ENCODE measurements at regions not wholly inside any gene's neighbourhood (a gene's known extent, or its start where the extent isn't known, plus 50 kb on each side); places are given as distances from the start of the nearest gene placed in this dataset.

DNA sequence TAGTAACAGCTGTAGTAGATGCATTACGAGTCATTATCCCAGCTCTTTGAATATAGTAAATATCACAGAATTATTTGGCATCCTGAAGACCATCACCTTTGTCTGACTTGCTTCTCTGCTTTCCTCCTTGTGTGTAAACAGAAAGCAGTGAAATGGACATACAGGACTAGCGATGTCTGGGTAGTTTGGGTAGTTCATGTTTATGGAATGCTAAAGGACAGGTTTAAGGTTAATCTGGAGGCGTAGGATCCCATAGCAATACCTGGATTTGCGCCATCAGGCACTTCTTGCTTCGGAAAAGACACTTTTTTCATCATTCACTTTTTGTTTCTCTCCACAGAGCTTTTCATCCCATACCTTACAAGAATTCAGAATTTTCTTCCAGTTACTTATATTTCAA is 232.2 kb downstream of the GPAT3 start:
- Histone ChIP-seq H3F3A (ENCODE audit: insufficient read depth) (no peaks in the 10 kb centered on the region), H3K79me2 (ENCODE audit: insufficient read depth) (no peaks in the 10 kb centered on the region), H4K20me1 (ENCODE audit: insufficient read depth) (no peaks in the 10 kb centered on the region), H3K9me2 (ENCODE audit: insufficient read depth) (no peaks in the 10 kb centered on the region), H3K27ac (no peak overlapping the region), H3K36me3 (ENCODE audit: low read depth) (no peaks in the 10 kb centered on the region), H3K27me3 (replicated peaks; ENCODE audit: insufficient read depth) (no peaks in the 10 kb centered on the region), H3K4me3 (no peak overlapping the region), H3K9me3 (ENCODE audit: low read depth) (no peaks in the 10 kb centered on the region), H3K9ac (no peak overlapping the region), H3K4me1 (ENCODE audit: insufficient read depth) (no peaks in the 10 kb centered on the region), H3K4me2 (ENCODE audit: unreplicated experiment) (no peak overlapping the region), H2AFZ (no peak overlapping the region)
- DNase-seq = no peak
- TF ChIP-seq EZH2 (IDR thresholded peaks at IDR 0.05; ENCODE audit: insufficient read depth, poor library complexity, severe bottlenecking) (no peak), EZH2phosphoT487 (IDR thresholded peaks at IDR 0.05; ENCODE audit: insufficient read depth, low read depth) (no peak)
- in situ Hi-C loops (cut with MboI) = loop anchor here (10.0 to 25.0 kb wide), 2 partner anchors 487 to 744 kb away; no protein-coding TSS in a partner anchor
- 90 to 94% methylated on average over 5 of the region's 5 CpGs for WGBS, 2 experiments (ENCODE audit: low coverage in 1 of 2, low lambda C conversion rate in 2 of 2, missing lambda C conversion rate in 2 of 2)

DNA sequence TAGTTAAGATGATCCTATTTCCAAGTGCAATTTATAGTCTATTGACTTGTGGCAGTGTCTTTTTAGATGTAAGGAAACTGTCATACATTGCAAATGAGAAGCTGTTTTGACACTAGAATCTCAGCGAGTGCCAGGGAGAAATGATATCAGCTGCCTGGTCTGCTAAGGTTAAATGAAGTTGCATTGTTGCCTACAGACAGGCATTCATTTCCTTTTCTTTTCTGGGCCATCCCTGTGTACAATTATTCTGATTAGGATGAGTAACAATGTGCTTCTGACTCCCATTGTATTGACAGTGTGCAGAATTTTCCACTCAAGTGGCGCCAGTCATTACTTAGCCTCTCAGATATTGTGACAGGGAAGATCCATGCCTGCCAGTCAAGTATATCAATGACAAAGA is 231.2 kb downstream of the GPAT3 start:
- H3K9me3 ChIP-seq (ENCODE audit: low read depth) = no peaks in the 10 kb centered on the region
- H3F3A ChIP-seq (ENCODE audit: insufficient read depth) = no peaks in the 10 kb centered on the region
- no peaks in the 10 kb centered on the region for H3K79me2 ChIP-seq (ENCODE audit: insufficient read depth)
- H3K4me2 ChIP-seq (ENCODE audit: unreplicated experiment) = no peak overlapping the region
- H3K9ac ChIP-seq = no peak overlapping the region
- no peak overlapping the region for H3K4me3 ChIP-seq
- no peaks in the 10 kb centered on the region for H3K9me2 ChIP-seq (ENCODE audit: insufficient read depth)
- no peaks in the 10 kb centered on the region for H3K27me3 ChIP-seq (replicated peaks; ENCODE audit: insufficient read depth)
- TF ChIP-seq EZH2phosphoT487 (IDR thresholded peaks at IDR 0.05; ENCODE audit: insufficient read depth, low read depth) (no peak), EZH2 (IDR thresholded peaks at IDR 0.05; ENCODE audit: insufficient read depth, poor library complexity, severe bottlenecking) (no peak)
- no peaks in the 10 kb centered on the region for H3K36me3 ChIP-seq (ENCODE audit: low read depth)
- DNase-seq = no peak
- H3K27ac ChIP-seq = no peak overlapping the region
- H3K4me1 ChIP-seq (ENCODE audit: insufficient read depth) = no peaks in the 10 kb centered on the region
- 96 to 98% methylated on average over 2 of the region's 2 CpGs for WGBS, 2 experiments (ENCODE audit: low coverage in 1 of 2, low lambda C conversion rate in 2 of 2, missing lambda C conversion rate in 2 of 2)
- no peak overlapping the region for H2AFZ ChIP-seq
- in situ Hi-C loops (cut with MboI) = loop anchor here (10.0 to 25.0 kb wide), 2 partner anchors 488 to 745 kb away; no protein-coding TSS in a partner anchor
- H4K20me1 ChIP-seq (ENCODE audit: insufficient read depth) = no peaks in the 10 kb centered on the region

DNA sequence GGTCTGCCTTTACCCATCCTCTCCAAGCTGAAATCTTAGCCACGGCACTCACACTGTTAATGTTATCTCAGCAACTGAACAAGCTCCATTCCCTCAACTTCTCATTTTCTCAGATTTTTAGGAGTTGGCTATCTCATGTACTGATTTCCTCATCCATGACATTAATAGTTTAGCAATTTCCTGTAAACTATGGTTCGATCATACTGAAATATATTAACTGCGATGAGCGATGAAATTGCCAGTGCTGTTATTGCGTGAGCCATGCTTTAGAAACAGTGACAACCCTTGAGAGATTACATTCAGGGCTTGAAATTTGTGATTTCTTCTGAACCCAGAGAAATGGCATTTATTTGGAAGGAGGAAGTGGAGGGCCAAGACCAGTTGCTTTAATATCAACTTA is 223.7 kb downstream of the GPAT3 start:
- Histone ChIP-seq H3K9ac (no peak overlapping the region), H3K9me2 (ENCODE audit: insufficient read depth) (no peaks in the 10 kb centered on the region), H3K79me2 (ENCODE audit: insufficient read depth) (no peaks in the 10 kb centered on the region), H3K4me2 (ENCODE audit: unreplicated experiment) (no peak overlapping the region), H3K9me3 (ENCODE audit: low read depth) (no peaks in the 10 kb centered on the region), H3K27ac (no peak overlapping the region), H3K4me1 (ENCODE audit: insufficient read depth) (no peaks in the 10 kb centered on the region), H3F3A (ENCODE audit: insufficient read depth) (0 out of 2 replicates have a peak, but pooled peaks cover 5% of the 10 kb centered on the region), H2AFZ (no peak overlapping the region), H3K27me3 (replicated peaks; ENCODE audit: insufficient read depth) (no peaks in the 10 kb centered on the region), H3K4me3 (no peak overlapping the region), H3K36me3 (ENCODE audit: low read depth) (no peaks in the 10 kb centered on the region), H4K20me1 (ENCODE audit: insufficient read depth) (no peaks in the 10 kb centered on the region)
- DNase-seq = no peak
- WGBS, 2 experiments (ENCODE audit: low coverage in 1 of 2, low lambda C conversion rate in 2 of 2, missing lambda C conversion rate in 2 of 2) = 93 to 94% methylated on average over 5 of the region's 5 CpGs
- in situ Hi-C loops (cut with MboI) = loop anchor here (10.0 to 25.0 kb wide), 2 partner anchors 495 to 753 kb away; no protein-coding TSS in a partner anchor
- no peak for TF ChIP-seq EZH2phosphoT487 (IDR thresholded peaks at IDR 0.05; ENCODE audit: insufficient read depth, low read depth)
- TF ChIP-seq EZH2 (IDR thresholded peaks at IDR 0.05; ENCODE audit: insufficient read depth, poor library complexity, severe bottlenecking) = no peak

DNA sequence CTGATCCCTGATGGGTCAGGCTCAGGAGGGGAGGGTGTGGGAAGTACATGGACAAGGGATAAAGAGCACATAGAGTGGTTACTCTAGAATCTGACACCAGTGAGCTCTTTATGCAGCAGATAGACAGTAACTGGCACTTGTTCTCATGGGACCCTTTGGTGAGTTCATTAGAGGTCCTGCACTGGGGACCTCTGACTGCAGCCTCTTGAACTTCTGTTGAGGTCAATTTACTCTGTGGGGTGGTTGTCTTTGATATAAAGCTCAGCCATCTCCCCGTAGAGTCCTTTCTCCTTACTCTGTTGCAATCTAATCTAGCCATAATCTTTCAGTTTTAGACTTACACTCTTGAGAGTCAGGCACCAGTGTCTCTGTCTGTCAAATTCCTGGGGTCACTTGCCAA is 222.4 kb downstream of the GPAT3 start:
- Histone ChIP-seq H4K20me1 (ENCODE audit: insufficient read depth) (no peaks in the 10 kb centered on the region), H3F3A (ENCODE audit: insufficient read depth) (0 out of 2 replicates have a peak, but pooled peaks cover 5% of the 10 kb centered on the region), H3K9me2 (ENCODE audit: insufficient read depth) (no peaks in the 10 kb centered on the region), H2AFZ (no peak overlapping the region), H3K4me2 (ENCODE audit: unreplicated experiment) (no peak overlapping the region), H3K27me3 (replicated peaks; ENCODE audit: insufficient read depth) (no peaks in the 10 kb centered on the region), H3K9ac (no peak overlapping the region), H3K27ac (no peak overlapping the region), H3K36me3 (ENCODE audit: low read depth) (no peaks in the 10 kb centered on the region), H3K79me2 (ENCODE audit: insufficient read depth) (no peaks in the 10 kb centered on the region), H3K9me3 (ENCODE audit: low read depth) (no peaks in the 10 kb centered on the region), H3K4me3 (no peak overlapping the region), H3K4me1 (ENCODE audit: insufficient read depth) (no peaks in the 10 kb centered on the region)
- 43 to 47% methylated on average over 1 of the region's 1 CpG for WGBS, 2 experiments (ENCODE audit: low coverage in 1 of 2, low lambda C conversion rate in 2 of 2, missing lambda C conversion rate in 2 of 2)
- TF ChIP-seq EZH2phosphoT487 (IDR thresholded peaks at IDR 0.05; ENCODE audit: insufficient read depth, low read depth) (no peak), EZH2 (IDR thresholded peaks at IDR 0.05; ENCODE audit: insufficient read depth, poor library complexity, severe bottlenecking) (no peak)
- DNase-seq = no peak
- in situ Hi-C loops (cut with MboI) = loop anchor here (25.0 kb wide), 1 partner anchor 754 kb away; no protein-coding TSS in a partner anchor
